IMR-90 (cell line): ENCODE measurements at regions not wholly inside any gene's neighbourhood (a gene's known extent, or its start where the extent isn't known, plus 50 kb on each side); places are given as distances from the start of the nearest gene placed in this dataset.
A peak's percentile ranks its signal among the peaks of the same experiment; 100 is the strongest.

ENCODE experiments used
- ATAC-seq: fragments of 200-7000 bp; cut with Tn5 transposase; 2 replicates; pipeline ENCODE4 v1.9.1; 2020; ENCODE audit warnings: low read depth, mild to moderate bottlenecking, moderate library complexity
- BruUV-seq: library from RNA; stranded (reverse); fragments of 400-500 nt; replicated peaks from 2 replicates; lab custom pipeline; 2021; lab: Mats Ljungman, UMichigan
- CTCF ChIA-PET: fragments of 300-600 bp; formaldehyde crosslinking; extraction: SDS; loops from one replicate; lab custom pipeline; 2021; ENCODE audit warnings: antibody characterized with exemption; lab: Yijun Ruan, JAX
- POLR2A ChIA-PET: fragments of 300-600 bp; sonication (Branson Sonifier 250); formaldehyde crosslinking; loops from one replicate; lab custom pipeline; 2022; ENCODE audit warnings: antibody characterized with exemption; ENCODE audit not compliant: unreplicated experiment; lab: Charles Lee
- DNase-seq: peaks from one replicate; pipeline ENCODE4 v3.0.0; 2013
- H2AFZ ChIP-seq: replicated peaks from 2 replicates; pipeline ENCODE3; 2013; ENCODE audit warnings: low read length, mild to moderate bottlenecking; ENCODE audit not compliant: poor library complexity
- H2AK5ac ChIP-seq: 2 replicates; pipeline ENCODE4 v1.6.1; 2013; ENCODE audit warnings: low read depth, low read length, inconsistent platforms
- H2AK9ac ChIP-seq: replicated peaks from 2 replicates; pipeline ENCODE3; 2013; ENCODE audit warnings: mild to moderate bottlenecking, low read depth, low read length, moderate library complexity; ENCODE audit not compliant: poor library complexity
- H2BK120ac ChIP-seq: 2 replicates; pipeline ENCODE4 v1.6.1; 2013; ENCODE audit warnings: low read depth, low read length, inconsistent platforms
- H2BK15ac ChIP-seq: 3 replicates; pipeline ENCODE4 v1.6.1; 2013; ENCODE audit warnings: low read depth, low read length, inconsistent platforms
- H2BK20ac ChIP-seq: 2 replicates; pipeline ENCODE4 v1.6.1; 2013; ENCODE audit warnings: low read depth, mild to moderate bottlenecking, inconsistent platforms, low read length, moderate library complexity
- H2BK5ac ChIP-seq: 2 replicates; pipeline ENCODE4 v1.6.1; 2013; ENCODE audit warnings: mild to moderate bottlenecking, low read depth, low read length, inconsistent platforms; ENCODE audit not compliant: poor library complexity, severe bottlenecking
- H3K14ac ChIP-seq: replicated peaks from 2 replicates; pipeline ENCODE4 v1.6.1; 2013; ENCODE audit warnings: low read depth, low read length, inconsistent platforms
- H3K18ac ChIP-seq: 2 replicates; pipeline ENCODE4 v1.6.1; 2013; ENCODE audit warnings: low read depth, low read length, control low read depth
- H3K23ac ChIP-seq: 2 replicates; pipeline ENCODE4 v1.6.1; 2013; ENCODE audit warnings: low read depth, low read length, inconsistent platforms
- H3K27ac ChIP-seq: 2 replicates; pipeline ENCODE4 v1.5.1; 2013; ENCODE audit warnings: mild to moderate bottlenecking, control low read depth, low read length; ENCODE audit not compliant: insufficient read depth
- H3K27me3 ChIP-seq: 2 replicates; pipeline ENCODE4 v1.6.1; 2013; ENCODE audit warnings: low read length; ENCODE audit not compliant: control insufficient read depth, insufficient read depth
- H3K36me3 ChIP-seq: 2 replicates; pipeline ENCODE4 v1.6.1; 2013; ENCODE audit warnings: low read length, mixed read lengths; ENCODE audit not compliant: control insufficient read depth, insufficient read depth
- H3K4ac ChIP-seq: 2 replicates; pipeline ENCODE4 v1.6.1; 2013; ENCODE audit warnings: low read depth, low read length, inconsistent platforms
- H3K4me1 ChIP-seq: 2 replicates; pipeline ENCODE4 v1.6.1; 2013; ENCODE audit warnings: low read length, mixed read lengths; ENCODE audit not compliant: control insufficient read depth, insufficient read depth
- H3K4me2 ChIP-seq: 2 replicates; pipeline ENCODE4 v1.6.1; 2013; ENCODE audit warnings: low read depth, mild to moderate bottlenecking, control low read depth, low read length, moderate library complexity
- H3K4me3 ChIP-seq: 2 replicates; pipeline ENCODE4 v1.5.1; 2013; ENCODE audit warnings: low read depth, mild to moderate bottlenecking, control low read depth, low read length, moderate library complexity; ENCODE audit not compliant: insufficient read depth
- H3K56ac ChIP-seq: 2 replicates; pipeline ENCODE4 v1.6.1; 2013; ENCODE audit warnings: low read length, inconsistent platforms; ENCODE audit not compliant: insufficient read depth; ENCODE audit errors: extremely low read depth
- H3K79me1 ChIP-seq, 2 experiments: 2 replicates each; pipeline ENCODE4 v1.6.1; 2013; ENCODE audit warnings: low read length in 2 of 2, inconsistent platforms in 1 of 2, low read depth in 1 of 2
- H3K9ac ChIP-seq: 2 replicates; pipeline ENCODE4 v1.6.1; 2013; ENCODE audit warnings: low read depth, low read length, control low read depth
- H3K9me1 ChIP-seq: 2 replicates; pipeline ENCODE4 v1.6.1; 2013; ENCODE audit warnings: low read length, inconsistent platforms; ENCODE audit not compliant: insufficient read depth
- H3K9me3 ChIP-seq: 2 replicates; pipeline ENCODE4 v1.6.1; 2013; ENCODE audit warnings: low read length; ENCODE audit not compliant: control insufficient read depth, insufficient read depth
- H4K20me1 ChIP-seq: 2 replicates; pipeline ENCODE4 v1.6.1; 2013; ENCODE audit warnings: low read length, inconsistent platforms; ENCODE audit not compliant: insufficient read depth
- H4K5ac ChIP-seq: 2 replicates; pipeline ENCODE4 v1.6.1; 2013; ENCODE audit warnings: mild to moderate bottlenecking, low read depth, low read length, control low read depth
- H4K8ac ChIP-seq, 2 experiments: 2 replicates each; pipeline ENCODE4 v1.6.1; 2013; ENCODE audit warnings: low read depth in 2 of 2, low read length in 2 of 2, control low read depth in 1 of 2, inconsistent platforms in 1 of 2
- H4K91ac ChIP-seq: 2 replicates; pipeline ENCODE4 v1.6.1; 2013; ENCODE audit warnings: low read depth, low read length, inconsistent platforms; ENCODE audit not compliant: insufficient read depth
- BHLHE40 ChIP-seq: fragments of 150-350 bp; IDR thresholded peaks from 2 replicates; pipeline ENCODE4 v1.6.1; 2016; ENCODE audit warnings: mild to moderate bottlenecking, low read depth, low read length
- CEBPB ChIP-seq: IDR thresholded peaks from 2 replicates; pipeline ENCODE4 v1.6.1; 2012; ENCODE audit warnings: low read depth, low read length, improper control_type of control experiment
- FOS ChIP-seq: fragments of 150-350 bp; IDR thresholded peaks from 2 replicates; pipeline ENCODE4 v1.6.1; 2016; ENCODE audit warnings: low read depth, low read length
- MAFK ChIP-seq: IDR thresholded peaks from 2 replicates; pipeline ENCODE4 v1.6.1; 2012; ENCODE audit warnings: low read depth, low read length, improper control_type of control experiment
- MXI1 ChIP-seq: IDR thresholded peaks from 2 replicates; pipeline ENCODE4 v1.6.1; 2012; ENCODE audit warnings: low read depth, mild to moderate bottlenecking, low read length, moderate library complexity, borderline replicate concordance
- NFE2L2 ChIP-seq: fragments of 150-350 bp; IDR thresholded peaks from 2 replicates; pipeline ENCODE4 v1.6.1; 2016; ENCODE audit warnings: low read depth, mild to moderate bottlenecking, low read length
- RAD21 ChIP-seq: IDR thresholded peaks from 2 replicates; pipeline ENCODE4 v1.6.1; 2012; ENCODE audit warnings: low read length, improper control_type of control experiment
- RCOR1 ChIP-seq: IDR thresholded peaks from 2 replicates; pipeline ENCODE4 v1.6.1; 2012; ENCODE audit warnings: mild to moderate bottlenecking, low read length, improper control_type of control experiment; ENCODE audit not compliant: insufficient replicate concordance
- WGBS, 2 experiments: methylation state at CpG; one replicate each; pipeline versions ENCODE4 v1.1.5 to v1.1.7; 2013; ENCODE audit warnings: missing lambda C conversion rate in 2 of 2; ENCODE audit not compliant: insufficient read length in 1 of 2; ENCODE audit errors: extremely low coverage in 2 of 2; 5-methylcytosine and 5-hydroxymethylcytosine counted together
- dilution Hi-C: fragments of 300-500 bp; cut with HindIII; formaldehyde crosslinking; loops from one replicate; pipeline ENCODE4 v1.14.3; 2018; ENCODE audit warnings: low sequenced_read_pairs; ENCODE audit not compliant: unreplicated experiment
- in situ Hi-C: fragments of 300-500 bp; cut with MboI; formaldehyde crosslinking; loops from 3 replicates; pipeline ENCODE4 v1.14.3; 2019; ENCODE audit warnings: low sequenced_read_pairs, inconsistent platforms, mixed read lengths
- intact Hi-C: fragments of 100-400 bp; cut with micrococcal nuclease; formaldehyde crosslinking; loops from 2 replicates; pipeline ENCODE4 v1.10.0; 2022
- TF ChIP-seq, protein P1 (sequence below): fragments of 150-350 bp; IDR thresholded peaks from 2 replicates; pipeline ENCODE4 v1.6.1; 2016; ENCODE audit warnings: low read depth, mild to moderate bottlenecking, low read length, moderate library complexity, borderline replicate concordance
- TF ChIP-seq, protein P2 (sequence below): conservative IDR thresholded peaks from 2 replicates; pipeline ENCODE4 v1.5.1; 2012; ENCODE audit warnings: mild to moderate bottlenecking, low read depth, low read length, improper control_type of control experiment

DNA sequence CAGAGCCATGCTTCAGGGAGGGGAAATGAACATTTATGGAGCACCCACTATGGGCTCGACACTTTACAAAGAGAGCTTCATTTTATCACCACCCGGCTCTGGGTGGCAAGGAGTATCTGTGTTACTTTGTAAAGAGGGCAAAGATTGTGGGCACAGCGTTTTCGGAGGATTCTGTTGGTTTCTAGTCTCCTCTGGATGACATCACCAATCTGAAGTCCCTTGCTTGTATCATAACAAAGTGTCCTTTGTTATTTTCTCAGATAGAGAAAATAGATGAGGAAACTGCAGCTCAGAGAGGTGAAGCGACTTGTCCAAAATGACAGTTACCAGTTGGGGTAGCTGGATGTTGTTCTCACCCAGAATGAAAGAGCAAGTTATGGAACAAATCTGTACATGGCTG is 162.8 kb downstream of the GLI2 start:
- no peak overlapping the region for H3K4me2 ChIP-seq
- H3K79me1 ChIP-seq, result peaks cover 33 to 86% of the 10 kb centered on the region in 2 experiments
- peaks cover 27% of the 10 kb centered on the region for H4K20me1 ChIP-seq

More for the DNA sequence above, 162.8 kb downstream of the GLI2 start:
- no peaks in the 10 kb centered on the region for H3K9me3 ChIP-seq
- H2AK5ac ChIP-seq, result no peak overlapping the region
- TF ChIP-seq RCOR1, result no peak
- no peak for TF ChIP-seq MXI1
- no peak for TF ChIP-seq CEBPB
- TF ChIP-seq FOS, result no peak
- TF ChIP-seq, protein P1, sequence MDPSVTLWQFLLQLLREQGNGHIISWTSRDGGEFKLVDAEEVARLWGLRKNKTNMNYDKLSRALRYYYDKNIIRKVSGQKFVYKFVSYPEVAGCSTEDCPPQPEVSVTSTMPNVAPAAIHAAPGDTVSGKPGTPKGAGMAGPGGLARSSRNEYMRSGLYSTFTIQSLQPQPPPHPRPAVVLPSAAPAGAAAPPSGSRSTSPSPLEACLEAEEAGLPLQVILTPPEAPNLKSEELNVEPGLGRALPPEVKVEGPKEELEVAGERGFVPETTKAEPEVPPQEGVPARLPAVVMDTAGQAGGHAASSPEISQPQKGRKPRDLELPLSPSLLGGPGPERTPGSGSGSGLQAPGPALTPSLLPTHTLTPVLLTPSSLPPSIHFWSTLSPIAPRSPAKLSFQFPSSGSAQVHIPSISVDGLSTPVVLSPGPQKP, result no peak
- TF ChIP-seq RAD21, result no peak
- TF ChIP-seq BHLHE40, result no peak
- TF ChIP-seq, protein P2, sequence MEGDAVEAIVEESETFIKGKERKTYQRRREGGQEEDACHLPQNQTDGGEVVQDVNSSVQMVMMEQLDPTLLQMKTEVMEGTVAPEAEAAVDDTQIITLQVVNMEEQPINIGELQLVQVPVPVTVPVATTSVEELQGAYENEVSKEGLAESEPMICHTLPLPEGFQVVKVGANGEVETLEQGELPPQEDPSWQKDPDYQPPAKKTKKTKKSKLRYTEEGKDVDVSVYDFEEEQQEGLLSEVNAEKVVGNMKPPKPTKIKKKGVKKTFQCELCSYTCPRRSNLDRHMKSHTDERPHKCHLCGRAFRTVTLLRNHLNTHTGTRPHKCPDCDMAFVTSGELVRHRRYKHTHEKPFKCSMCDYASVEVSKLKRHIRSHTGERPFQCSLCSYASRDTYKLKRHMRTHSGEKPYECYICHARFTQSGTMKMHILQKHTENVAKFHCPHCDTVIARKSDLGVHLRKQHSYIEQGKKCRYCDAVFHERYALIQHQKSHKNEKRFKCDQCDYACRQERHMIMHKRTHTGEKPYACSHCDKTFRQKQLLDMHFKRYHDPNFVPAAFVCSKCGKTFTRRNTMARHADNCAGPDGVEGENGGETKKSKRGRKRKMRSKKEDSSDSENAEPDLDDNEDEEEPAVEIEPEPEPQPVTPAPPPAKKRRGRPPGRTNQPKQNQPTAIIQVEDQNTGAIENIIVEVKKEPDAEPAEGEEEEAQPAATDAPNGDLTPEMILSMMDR, result no peak
- no peak for TF ChIP-seq NFE2L2
- TF ChIP-seq MAFK, result no peak
- dilution Hi-C loops, result no loop called here
- H4K8ac ChIP-seq, result no peak overlapping the region
- ChIA-PET CTCF (no interaction called here), POLR2A (interaction anchor here (0.6 kb wide), 1 partner anchor 13 kb away, joined by 9 read pairs; no protein-coding TSS in a partner anchor)
- peaks cover 26% of the 10 kb centered on the region for H3K4me1 ChIP-seq
- no peak overlapping the region for H2AK9ac ChIP-seq
- DNase-seq, result no peak
- H2BK15ac ChIP-seq, result no peak overlapping the region
- no peak overlapping the region for H3K9ac ChIP-seq
- no peak overlapping the region for H3K27ac ChIP-seq
- no peak overlapping the region for H2BK20ac ChIP-seq
- no peak overlapping the region; the same call in 1 of the 2 replicates for H3K23ac ChIP-seq
- no peak overlapping the region for H2BK120ac ChIP-seq
- peak overlapping the region; percentile 45; the same call in 1 of the 2 replicates for H3K14ac ChIP-seq
- peaks cover 30% of the 10 kb centered on the region; the same call in 1 of the 2 replicates for H3K9me1 ChIP-seq
- H4K91ac ChIP-seq, result no peak overlapping the region
- WGBS, 2 experiments, result 80% methylated on average over 1 of the region's 5 CpGs; no CpG with 5 or more reads in 1 of the 2 experiments
- H2BK5ac ChIP-seq, result no peak overlapping the region
- no peak overlapping the region for H3K4me3 ChIP-seq
- H3K56ac ChIP-seq, result no peak overlapping the region; the same call in 1 of the 2 replicates
- H3K36me3 ChIP-seq, result peaks cover 4% of the 10 kb centered on the region
- no peak for ATAC-seq
- intact Hi-C loops, result no loop called here
- no peak overlapping the region for H3K18ac ChIP-seq
- BruUV-seq, result no TSS peak
- no peak overlapping the region for H4K5ac ChIP-seq
- no peaks in the 10 kb centered on the region for H3K27me3 ChIP-seq
- in situ Hi-C loops, result no loop called here
- 0 out of 2 replicates have a peak overlapping the region, but pooled peaks have one; percentile 10 for H3K4ac ChIP-seq
- no peak overlapping the region for H2AFZ ChIP-seq
